ENCODE measurements at regions not wholly inside any gene's neighbourhood (a gene's known extent, or its start where the extent isn't known, plus 50 kb on each side); places are given as distances from the start of the nearest gene placed in this dataset.
"Not testable (repeated sequence)": the region's sequence is repeated elsewhere in the genome, so short reads cannot be mapped to it uniquely, and the experiment has no call there.

GRCh38 chr10:38365917-38366316 is 271.8 kb downstream of the ZNF37A start:
- DNase-seq (peak; percentile 32), ATAC-seq (ENCODE audit: insufficient read depth, low read depth) (peak; percentile 81)

GRCh38 chr10:38383800-38384199 is 289.7 kb downstream of the ZNF37A start:
- not testable (repeated sequence) for H3K4me3 ChIP-seq (ENCODE audit: low read depth in 1 of 2, low read length in 2 of 2); H3K79me2 ChIP-seq (ENCODE audit: insufficient read depth, low read length); H3K9me3 ChIP-seq (ENCODE audit: insufficient read depth, low read length, severe bottlenecking); ATAC-seq (ENCODE audit: insufficient read depth, low read depth); H2AFZ ChIP-seq (ENCODE audit: low read depth, low read length); H3K36me3 ChIP-seq (ENCODE audit: insufficient read depth, low read length); H3K4me1 ChIP-seq (ENCODE audit: insufficient read depth, low read length); H3K4me2 ChIP-seq (ENCODE audit: insufficient read depth, low read length); H3K27me3 ChIP-seq (ENCODE audit: insufficient read depth, low read length, poor library complexity); DNase-seq; H4K20me1 ChIP-seq (ENCODE audit: insufficient read depth, low read length); H3K27ac ChIP-seq (ENCODE audit: low read length); H3K9ac ChIP-seq (ENCODE audit: low read depth, low read length)

More at GRCh38 chr10:38365917-38366316, 271.8 kb downstream of the ZNF37A start:
- not testable (repeated sequence) for H3K4me2 ChIP-seq (ENCODE audit: insufficient read depth, low read length); H3K9me3 ChIP-seq (ENCODE audit: insufficient read depth, low read length, severe bottlenecking); H3K4me1 ChIP-seq (ENCODE audit: insufficient read depth, low read length); H3K4me3 ChIP-seq (ENCODE audit: low read depth in 1 of 2, low read length in 2 of 2); H3K79me2 ChIP-seq (ENCODE audit: insufficient read depth, low read length); H3K27ac ChIP-seq (ENCODE audit: low read length); H2AFZ ChIP-seq (ENCODE audit: low read depth, low read length); H4K20me1 ChIP-seq (ENCODE audit: insufficient read depth, low read length); H3K9ac ChIP-seq (ENCODE audit: low read depth, low read length); H3K27me3 ChIP-seq (ENCODE audit: insufficient read depth, low read length, poor library complexity)
- H3K36me3 ChIP-seq (ENCODE audit: insufficient read depth, low read length): peaks cover 61% of the 10 kb centered on the region
- peak; percentile 58 for TF ChIP-seq CTCF (IDR thresholded peaks at IDR 0.05; ENCODE audit: borderline replicate concordance, extremely low read depth, low read length, poor library complexity, severe bottlenecking)

GRCh38 chr10:38386869-38387268 is 292.7 kb downstream of the ZNF37A start:
- not testable (repeated sequence) for H3K9ac ChIP-seq (ENCODE audit: low read depth, low read length); DNase-seq; H3K4me3 ChIP-seq (ENCODE audit: low read depth in 1 of 2, low read length in 2 of 2); H3K27ac ChIP-seq (ENCODE audit: low read length); H3K36me3 ChIP-seq (ENCODE audit: insufficient read depth, low read length); ATAC-seq (ENCODE audit: insufficient read depth, low read depth); H3K4me2 ChIP-seq (ENCODE audit: insufficient read depth, low read length); H3K4me1 ChIP-seq (ENCODE audit: insufficient read depth, low read length); H3K79me2 ChIP-seq (ENCODE audit: insufficient read depth, low read length); H4K20me1 ChIP-seq (ENCODE audit: insufficient read depth, low read length); H2AFZ ChIP-seq (ENCODE audit: low read depth, low read length); H3K9me3 ChIP-seq (ENCODE audit: insufficient read depth, low read length, severe bottlenecking); H3K27me3 ChIP-seq (ENCODE audit: insufficient read depth, low read length, poor library complexity)

GRCh38 chr10:38390725-38391124 is 296.6 kb downstream of the ZNF37A start:
- H3K27ac ChIP-seq (ENCODE audit: low read length); H2AFZ ChIP-seq (ENCODE audit: low read depth, low read length); H3K36me3 ChIP-seq (ENCODE audit: insufficient read depth, low read length); H3K4me3 ChIP-seq (ENCODE audit: low read depth in 1 of 2, low read length in 2 of 2); H3K4me2 ChIP-seq (ENCODE audit: insufficient read depth, low read length); H3K4me1 ChIP-seq (ENCODE audit: insufficient read depth, low read length); H3K9me3 ChIP-seq (ENCODE audit: insufficient read depth, low read length, severe bottlenecking); ATAC-seq (ENCODE audit: insufficient read depth, low read depth); H4K20me1 ChIP-seq (ENCODE audit: insufficient read depth, low read length); H3K79me2 ChIP-seq (ENCODE audit: insufficient read depth, low read length); H3K9ac ChIP-seq (ENCODE audit: low read depth, low read length); H3K27me3 ChIP-seq (ENCODE audit: insufficient read depth, low read length, poor library complexity): not testable (repeated sequence)
- peak; percentile 35 for DNase-seq
- peak; percentile 43 for TF ChIP-seq CTCF (IDR thresholded peaks at IDR 0.05; ENCODE audit: borderline replicate concordance, extremely low read depth, low read length, poor library complexity, severe bottlenecking)

GRCh38 chr10:38395465-38395864 is 301.3 kb downstream of the ZNF37A start:
- not testable (repeated sequence) for H3K27me3 ChIP-seq (ENCODE audit: insufficient read depth, low read length, poor library complexity); H3K36me3 ChIP-seq (ENCODE audit: insufficient read depth, low read length); H3K4me2 ChIP-seq (ENCODE audit: insufficient read depth, low read length); H3K79me2 ChIP-seq (ENCODE audit: insufficient read depth, low read length); H3K4me1 ChIP-seq (ENCODE audit: insufficient read depth, low read length); H3K9ac ChIP-seq (ENCODE audit: low read depth, low read length); ATAC-seq (ENCODE audit: insufficient read depth, low read depth); H2AFZ ChIP-seq (ENCODE audit: low read depth, low read length); H3K4me3 ChIP-seq (ENCODE audit: low read depth in 1 of 2, low read length in 2 of 2); H3K9me3 ChIP-seq (ENCODE audit: insufficient read depth, low read length, severe bottlenecking); H3K27ac ChIP-seq (ENCODE audit: low read length); DNase-seq; H4K20me1 ChIP-seq (ENCODE audit: insufficient read depth, low read length)

GRCh38 chr10:38396178-38396954 is 302.2 kb downstream of the ZNF37A start:
- not testable (repeated sequence) for H3K27ac ChIP-seq (ENCODE audit: low read length); H3K4me1 ChIP-seq (ENCODE audit: insufficient read depth, low read length); H3K36me3 ChIP-seq (ENCODE audit: insufficient read depth, low read length); H4K20me1 ChIP-seq (ENCODE audit: insufficient read depth, low read length); H2AFZ ChIP-seq (ENCODE audit: low read depth, low read length); H3K4me3 ChIP-seq (ENCODE audit: low read depth in 1 of 2, low read length in 2 of 2); DNase-seq; H3K4me2 ChIP-seq (ENCODE audit: insufficient read depth, low read length); H3K79me2 ChIP-seq (ENCODE audit: insufficient read depth, low read length); ATAC-seq (ENCODE audit: insufficient read depth, low read depth); H3K9ac ChIP-seq (ENCODE audit: low read depth, low read length); H3K27me3 ChIP-seq (ENCODE audit: insufficient read depth, low read length, poor library complexity); H3K9me3 ChIP-seq (ENCODE audit: insufficient read depth, low read length, severe bottlenecking)

- not testable (repeated sequence) for H3K27me3 ChIP-seq (ENCODE audit: insufficient read depth, low read length, poor library complexity); H3K79me2 ChIP-seq (ENCODE audit: insufficient read depth, low read length); H3K9me3 ChIP-seq (ENCODE audit: insufficient read depth, low read length, severe bottlenecking); DNase-seq; H3K36me3 ChIP-seq (ENCODE audit: insufficient read depth, low read length); H2AFZ ChIP-seq (ENCODE audit: low read depth, low read length); H4K20me1 ChIP-seq (ENCODE audit: insufficient read depth, low read length); ATAC-seq (ENCODE audit: insufficient read depth, low read depth); H3K27ac ChIP-seq (ENCODE audit: low read length)
- peaks cover 17% of the 10 kb centered on the region for H3K4me1 ChIP-seq (ENCODE audit: insufficient read depth, low read length)
- peak overlapping the region; percentile 97 for H3K9ac ChIP-seq (ENCODE audit: low read depth, low read length)
- peak overlapping the region in 1 of 2 experiments; percentile 96; a peak in 3 of 4 replicates for H3K4me3 ChIP-seq (ENCODE audit: low read depth in 1 of 2, low read length in 2 of 2)
- H3K4me2 ChIP-seq (ENCODE audit: insufficient read depth, low read length): peak overlapping the region; percentile 77
These were observed 307.4 kb downstream of the ZNF37A start for GRCh38 chr10:38401565-38401964.

All from DND-41 (cell line).